H9 (cell line): ENCODE measurements at regions not wholly inside any gene's neighbourhood (a gene's known extent, or its start where the extent isn't known, plus 50 kb on each side); places are given as distances from the start of the nearest gene placed in this dataset.

ENCODE experiments used
- DNase-seq: peaks from one replicate; pipeline ENCODE4 v3.0.0-alpha.2; 2017
- H2AFZ ChIP-seq: one replicate; pipeline ENCODE4 v1.6.1; 2013; ENCODE audit warnings: mild to moderate bottlenecking, low read length, control low read depth, moderate library complexity
- H2AK5ac ChIP-seq: 2 replicates; pipeline ENCODE4 v1.6.1; 2013; ENCODE audit warnings: low read length, control low read depth, mixed read lengths; ENCODE audit not compliant: insufficient read length
- H2BK120ac ChIP-seq: one replicate; pipeline ENCODE4 v1.6.1; 2013; ENCODE audit warnings: low read depth, mild to moderate bottlenecking, low read length, control low read depth, inconsistent platforms; ENCODE audit not compliant: poor library complexity, severe bottlenecking
- H2BK12ac ChIP-seq: 2 replicates; pipeline ENCODE4 v1.6.1; 2013; ENCODE audit warnings: low read length, control low read depth, mixed read lengths, low read depth; ENCODE audit not compliant: insufficient read length
- H2BK15ac ChIP-seq: 2 replicates; pipeline ENCODE4 v1.6.1; 2013; ENCODE audit warnings: low read depth, low read length, control low read depth
- H2BK20ac ChIP-seq: one replicate; pipeline ENCODE4 v1.6.1; 2013; ENCODE audit warnings: low read depth, mild to moderate bottlenecking, low read length, control low read depth, inconsistent platforms; ENCODE audit not compliant: poor library complexity, severe bottlenecking
- H2BK5ac ChIP-seq: 2 replicates; pipeline ENCODE4 v1.6.1; 2013; ENCODE audit warnings: low read length, control low read depth, mixed read lengths; ENCODE audit not compliant: insufficient read length
- H3K14ac ChIP-seq: 2 replicates; pipeline ENCODE4 v1.6.1; 2013; ENCODE audit warnings: low read length, control low read depth; ENCODE audit not compliant: insufficient read depth
- H3K18ac ChIP-seq: 2 replicates; pipeline ENCODE4 v1.6.1; 2013; ENCODE audit warnings: low read depth, mild to moderate bottlenecking, mixed read lengths, low read length, control low read depth; ENCODE audit not compliant: insufficient read length
- H3K23ac ChIP-seq: 2 replicates; pipeline ENCODE4 v1.6.1; 2013; ENCODE audit warnings: low read length, control low read depth, mixed read lengths, low read depth; ENCODE audit not compliant: insufficient read length
- H3K23me2 ChIP-seq: 2 replicates; pipeline ENCODE4 v1.6.1; 2013; ENCODE audit warnings: low read depth, mild to moderate bottlenecking, mixed read lengths, low read length, control low read depth; ENCODE audit not compliant: insufficient read length, poor library complexity, severe bottlenecking
- H3K27ac ChIP-seq: 2 replicates; pipeline ENCODE4 v1.5.1; 2013; ENCODE audit warnings: low read length, control low read depth, mixed read lengths, low read depth; ENCODE audit not compliant: insufficient read length
- H3K27me3 ChIP-seq: 2 replicates; pipeline ENCODE4 v1.6.1; 2013; ENCODE audit warnings: low read length, control low read depth, inconsistent platforms; ENCODE audit not compliant: insufficient read depth
- H3K4ac ChIP-seq: 2 replicates; pipeline ENCODE4 v1.6.1; 2013; ENCODE audit warnings: low read depth, mild to moderate bottlenecking, control low read depth, inconsistent platforms, low read length, moderate library complexity
- H3K4me1 ChIP-seq: 2 replicates; pipeline ENCODE4 v1.6.1; 2013; ENCODE audit warnings: low read length, control low read depth, inconsistent platforms; ENCODE audit not compliant: insufficient read depth
- H3K4me2 ChIP-seq: 2 replicates; pipeline ENCODE4 v1.6.1; 2013; ENCODE audit warnings: low read length, control low read depth, mixed read lengths; ENCODE audit not compliant: insufficient read length, insufficient read depth
- H3K56ac ChIP-seq: 2 replicates; pipeline ENCODE4 v1.6.1; 2013; ENCODE audit warnings: low read depth, mild to moderate bottlenecking, mixed read lengths, low read length, control low read depth; ENCODE audit not compliant: insufficient read length
- H3K79me1 ChIP-seq: 2 replicates; pipeline ENCODE4 v1.6.1; 2013; ENCODE audit warnings: low read depth, mild to moderate bottlenecking, moderate library complexity, low read length, control low read depth, inconsistent platforms; ENCODE audit not compliant: insufficient read depth, poor library complexity, severe bottlenecking
- H3K79me2 ChIP-seq: 2 replicates; pipeline ENCODE4 v1.6.1; 2013; ENCODE audit warnings: low read length, control low read depth, inconsistent platforms; ENCODE audit not compliant: insufficient read depth
- H3K9ac ChIP-seq: 2 replicates; pipeline ENCODE4 v1.6.1; 2013; ENCODE audit warnings: low read length, control low read depth, mixed read lengths; ENCODE audit not compliant: insufficient read length; ENCODE audit errors: extremely low read depth
- H3K9me3 ChIP-seq: one replicate; pipeline ENCODE4 v1.6.1; 2013; ENCODE audit warnings: low read depth, low read length, inconsistent platforms; ENCODE audit not compliant: control insufficient read depth
- H3T11ph ChIP-seq: one replicate; pipeline ENCODE4 v1.6.1; 2013; ENCODE audit warnings: mild to moderate bottlenecking, low read length, control low read depth, inconsistent platforms
- H4K20me1 ChIP-seq: one replicate; pipeline ENCODE4 v1.6.1; 2013; ENCODE audit not compliant: control insufficient read depth, insufficient read length, insufficient read depth
- H4K5ac ChIP-seq: 2 replicates; pipeline ENCODE4 v1.6.1; 2013; ENCODE audit warnings: low read depth, mild to moderate bottlenecking, mixed read lengths, low read length, control low read depth; ENCODE audit not compliant: insufficient read length
- H4K8ac ChIP-seq: replicated peaks from 2 replicates; pipeline ENCODE4 v1.6.1; 2013; ENCODE audit warnings: low read length, control low read depth, mixed read lengths, low read depth; ENCODE audit not compliant: insufficient read length
- H4K91ac ChIP-seq: 2 replicates; pipeline ENCODE4 v1.6.1; 2013; ENCODE audit warnings: low read depth, mild to moderate bottlenecking, moderate library complexity, mixed read lengths, low read length, control low read depth; ENCODE audit not compliant: insufficient read length
- H3K27ac Mint-ChIP-seq, 3 experiments: 2 replicates in 2 of 3; 3 replicates in 1 of 3; pipeline ENCODE4 v1.8.0; 2020 to 2021; ENCODE audit warnings: mixed read lengths in 3 of 3, mild to moderate bottlenecking in 1 of 3, moderate library complexity in 1 of 3
- H3K27me3 Mint-ChIP-seq: 2 replicates; pipeline ENCODE4 v1.8.0; 2021; ENCODE audit warnings: low read depth, mild to moderate bottlenecking, moderate library complexity, mixed read lengths
- H3K36me3 Mint-ChIP-seq, 3 experiments: 2 replicates in 2 of 3; 3 replicates in 1 of 3; pipeline ENCODE4 v1.8.0; 2020 to 2021; ENCODE audit warnings: low read depth in 3 of 3, mixed read lengths in 3 of 3; ENCODE audit not compliant: insufficient read depth in 1 of 3
- H3K4me1 Mint-ChIP-seq, 2 experiments: 2 replicates each; pipeline ENCODE4 v1.8.0; 2020; ENCODE audit warnings: mixed read lengths in 2 of 2
- H3K4me3 Mint-ChIP-seq, 2 experiments: 2 replicates in 1 of 2; 3 replicates in 1 of 2; pipeline ENCODE4 v1.8.0; 2020 to 2021; ENCODE audit warnings: mild to moderate bottlenecking in 2 of 2, mixed read lengths in 2 of 2, moderate library complexity in 1 of 2
- H3K9me3 Mint-ChIP-seq, 2 experiments: 2 replicates in 1 of 2; 3 replicates in 1 of 2; pipeline ENCODE4 v1.8.0; 2020; ENCODE audit warnings: mild to moderate bottlenecking in 2 of 2, mixed read lengths in 2 of 2, moderate library complexity in 1 of 2
- CTCF ChIP-seq: fragments of 200-600 bp; sonication (generic); conservative IDR thresholded peaks from 3 replicates; pipeline ENCODE4 v1.8.0; 2021; ENCODE audit warnings: antibody characterized with exemption, mild to moderate bottlenecking
- WGBS: extraction: QIAGEN DNeasy Blood & Tissue Kit; methylation state at CpG from one replicate; pipeline ENCODE4 v1.1.7; 2013; ENCODE audit warnings: missing lambda C conversion rate, low lambda C conversion rate, mixed read lengths; ENCODE audit not compliant: insufficient read length; ENCODE audit errors: extremely low coverage; 5-methylcytosine and 5-hydroxymethylcytosine counted together

- no peak overlapping the region for H2BK120ac ChIP-seq
- H3K4me2 ChIP-seq = no peak overlapping the region
- Mint-ChIP-seq H3K27ac (no peak overlapping the region), H3K27me3 (no peaks in the 10 kb centered on the region; the same call in none of the 2 replicates), H3K9me3 (peaks cover 15 to 31% of the 10 kb centered on the region in 2 experiments), H3K36me3 (peaks cover 10 to 21% (median 16%) of the 10 kb centered on the region in 3 experiments), H3K4me1 (peaks cover 4 to 7% of the 10 kb centered on the region in 2 experiments; a peak in 2 of 4 replicates), H3K4me3 (no peak overlapping the region)
- no peaks in the 10 kb centered on the region for H3K4me1 ChIP-seq
- H3K23me2 ChIP-seq = no peaks in the 10 kb centered on the region
- no peak overlapping the region for H2BK12ac ChIP-seq
- H4K5ac ChIP-seq = no peak overlapping the region
- no peak overlapping the region for H2BK15ac ChIP-seq
- H3K23ac ChIP-seq = no peak overlapping the region
- no peak overlapping the region for H2BK20ac ChIP-seq
- no peak overlapping the region for H3K56ac ChIP-seq
- no peak for DNase-seq
- no peak for TF ChIP-seq CTCF
- no peaks in the 10 kb centered on the region for H3K79me1 ChIP-seq
- H3K9ac ChIP-seq = no peak overlapping the region
- H3T11ph ChIP-seq = no peak overlapping the region
- no peak overlapping the region for H2BK5ac ChIP-seq
- H4K8ac ChIP-seq = no peak overlapping the region
- H3K27ac ChIP-seq = no peak overlapping the region
- H4K91ac ChIP-seq = no peak overlapping the region
- H3K79me2 ChIP-seq = no peaks in the 10 kb centered on the region
- H3K27me3 ChIP-seq = no peaks in the 10 kb centered on the region
- no CpG with 5 or more reads among the region's 1 CpG for WGBS
- no peak overlapping the region for H2AK5ac ChIP-seq
- H4K20me1 ChIP-seq = no peaks in the 10 kb centered on the region
- H3K18ac ChIP-seq = no peak overlapping the region
- no peak overlapping the region for H2AFZ ChIP-seq
- H3K14ac ChIP-seq = no peak overlapping the region
- no peak overlapping the region for H3K4ac ChIP-seq
- H3K9me3 ChIP-seq = peaks cover 13% of the 10 kb centered on the region
Measured at GRCh38 chr10:90141791-90142190, 440.4 kb downstream of the KIF20B start.
